ENCODE measurements at regions not wholly inside any gene's neighbourhood (a gene's known extent, or its start where the extent isn't known, plus 50 kb on each side); places are given as distances from the start of the nearest gene placed in this dataset.

GRCh38 chrX:43314525-43314924 lies 341.6 kb upstream of the MAOA start:
- H3K27ac ChIP-seq, result no peak overlapping the region
- TF ChIP-seq CTCF (conservative IDR thresholded peaks at IDR 0.05), result no peak

GRCh38 chrX:43315622-43316021 lies 340.5 kb upstream of the MAOA start:
- TF ChIP-seq CTCF (conservative IDR thresholded peaks at IDR 0.05), result no peak
- H3K27ac ChIP-seq, result peak overlapping the region; percentile 29

- H3K27ac ChIP-seq, result peak overlapping the region; percentile 29
- TF ChIP-seq CTCF (conservative IDR thresholded peaks at IDR 0.05), result no peak
Measured at GRCh38 chrX:43316146-43316545, 340.0 kb upstream of the MAOA start.

GRCh38 chrX:43317378-43317777 lies 338.7 kb upstream of the MAOA start:
- no peak overlapping the region for H3K27ac ChIP-seq
- TF ChIP-seq CTCF (conservative IDR thresholded peaks at IDR 0.05), result no peak

- H3K27ac ChIP-seq, result no peak overlapping the region
- TF ChIP-seq CTCF (conservative IDR thresholded peaks at IDR 0.05), result no peak
Measured at GRCh38 chrX:43328358-43328946, 327.6 kb upstream of the MAOA start.

- peak; percentile 64 for TF ChIP-seq CTCF (conservative IDR thresholded peaks at IDR 0.05)
- H3K27ac ChIP-seq, result no peak overlapping the region
Measured at GRCh38 chrX:43333543-43333942, 322.6 kb upstream of the MAOA start.

GRCh38 chrX:43345166-43345565 lies 310.9 kb upstream of the MAOA start:
- TF ChIP-seq CTCF (conservative IDR thresholded peaks at IDR 0.05), result no peak
- no peak overlapping the region for H3K27ac ChIP-seq
